ENCODE measurements at regions not wholly inside any gene's neighbourhood (a gene's known extent, or its start where the extent isn't known, plus 50 kb on each side); places are given as distances from the start of the nearest gene placed in this dataset.
A peak's percentile ranks its signal among the peaks of the same experiment; 100 is the strongest.

- H3K27me3 ChIP-seq = no peaks in the 10 kb centered on the region
- H3K4me3 ChIP-seq = no peak overlapping the region
- WGBS, 2 donors (ENCODE audit: low coverage in 1 of 2) = 32 to 63% methylated on average over 7 to 11 of the region's 11 CpGs
- H3K4me1 ChIP-seq = peaks cover 8 to 34% (median 17%) of the 10 kb centered on the region in 4 donors
- peak; percentile 18 for DNase-seq
- in situ Hi-C loops (cut with MboI; ENCODE audit: low pct_ligation_motif_present in 1 of 4, low pct_unique_long_range_greater_than_20kb in 1 of 4, low sequenced_read_pairs in 3 of 4) = no loop called here
- TF ChIP-seq CTCF (IDR thresholded peaks at IDR 0.05) (no peak), EP300 (IDR thresholded peaks at IDR 0.05; ENCODE audit: low read depth) (peak; percentile 24), POLR2A (IDR thresholded peaks at IDR 0.05) (no peak), POLR2AphosphoS5 (IDR thresholded peaks at IDR 0.05) (peak in 2 of 3 donors; percentile 5 to 31)
- H3K36me3 ChIP-seq = no peaks in the 10 kb centered on the region
- H3K27ac ChIP-seq = peak overlapping the region; percentile 60 to 75 (median 68)
- H3K9me3 ChIP-seq = no peaks in the 10 kb centered on the region
- intact Hi-C loops (cut with DNase I; ENCODE audit: low total_unique reads) = no loop called here
Measured at GRCh38 chr10:4678023-4678950, 147.7 kb upstream of the AKR1E2 start.

GRCh38 chr10:4677296-4678021 is 148.5 kb upstream of the AKR1E2 start:
- in situ Hi-C loops (cut with MboI; ENCODE audit: low pct_ligation_motif_present in 1 of 4, low pct_unique_long_range_greater_than_20kb in 1 of 4, low sequenced_read_pairs in 3 of 4) = no loop called here

DNA sequence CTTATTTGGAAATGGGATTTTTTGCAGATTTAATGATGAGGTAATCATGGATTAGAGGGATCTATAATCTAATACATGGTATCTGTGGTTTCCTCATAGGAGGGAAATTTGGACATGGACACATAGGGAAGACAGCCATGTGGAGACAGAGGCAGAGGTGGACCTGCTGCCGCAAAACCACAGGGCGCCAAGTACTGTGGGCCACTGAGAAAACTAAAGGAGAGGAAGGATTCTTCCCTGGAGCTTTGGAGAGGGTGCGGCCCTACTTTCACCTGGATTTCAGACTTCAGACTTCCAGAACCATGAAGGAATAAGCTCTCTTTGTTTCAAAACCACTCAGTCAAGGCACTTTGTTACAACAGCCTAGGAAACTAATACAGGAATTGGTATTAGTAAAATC is 149.4 kb upstream of the AKR1E2 start:
- in situ Hi-C loops (cut with MboI; ENCODE audit: low pct_ligation_motif_present in 1 of 4, low pct_unique_long_range_greater_than_20kb in 1 of 4, low sequenced_read_pairs in 3 of 4) = no loop called here
- intact Hi-C loops (cut with DNase I; ENCODE audit: low total_unique reads) = no loop called here
- H3K27ac ChIP-seq = peak overlapping the region in 3 of 4 donors; percentile 24 to 71 (median 25)
- TF ChIP-seq POLR2A (IDR thresholded peaks at IDR 0.05) (no peak), EP300 (IDR thresholded peaks at IDR 0.05; ENCODE audit: low read depth) (no peak), CTCF (IDR thresholded peaks at IDR 0.05) (no peak)
- peaks cover 8 to 34% (median 17%) of the 10 kb centered on the region in 4 donors for H3K4me1 ChIP-seq
- 89 to 97% methylated on average over 2 to 3 of the region's 3 CpGs for WGBS, 2 donors (ENCODE audit: low coverage in 1 of 2)
- H3K36me3 ChIP-seq = no peaks in the 10 kb centered on the region
- no peak overlapping the region for H3K4me3 ChIP-seq
- H3K9me3 ChIP-seq = no peaks in the 10 kb centered on the region
- H3K27me3 ChIP-seq = no peaks in the 10 kb centered on the region
- DNase-seq = no peak

More at GRCh38 chr10:4677296-4678021, 148.5 kb upstream of the AKR1E2 start:
- DNase-seq = no peak
- no peak overlapping the region for H3K4me3 ChIP-seq
- no peaks in the 10 kb centered on the region for H3K9me3 ChIP-seq
- peak overlapping the region; percentile 60 to 75 (median 68) for H3K27ac ChIP-seq
- intact Hi-C loops (cut with DNase I; ENCODE audit: low total_unique reads) = no loop called here
- WGBS, 2 donors (ENCODE audit: low coverage in 1 of 2) = 36 to 50% methylated on average over 5 of the region's 5 CpGs
- TF ChIP-seq EP300 (IDR thresholded peaks at IDR 0.05; ENCODE audit: low read depth) = peak; percentile 55
- TF ChIP-seq CTCF (IDR thresholded peaks at IDR 0.05) = no peak
- TF ChIP-seq POLR2A (IDR thresholded peaks at IDR 0.05) = no peak
- TF ChIP-seq POLR2AphosphoS5 (IDR thresholded peaks at IDR 0.05) = peak; percentile 43 to 72 (median 53)
- peaks cover 8 to 34% (median 17%) of the 10 kb centered on the region in 4 donors for H3K4me1 ChIP-seq
- H3K36me3 ChIP-seq = no peaks in the 10 kb centered on the region
- no peaks in the 10 kb centered on the region for H3K27me3 ChIP-seq

GRCh38 chr10:4675808-4676207 is 150.2 kb upstream of the AKR1E2 start:
- Histone ChIP-seq H3K36me3 (no peaks in the 10 kb centered on the region), H3K4me1 (peaks cover 8 to 34% (median 17%) of the 10 kb centered on the region in 4 donors), H3K4me3 (no peak overlapping the region), H3K9me3 (no peaks in the 10 kb centered on the region), H3K27me3 (no peaks in the 10 kb centered on the region), H3K27ac (no peak overlapping the region)
- in situ Hi-C loops (cut with MboI; ENCODE audit: low pct_ligation_motif_present in 1 of 4, low pct_unique_long_range_greater_than_20kb in 1 of 4, low sequenced_read_pairs in 3 of 4) = no loop called here
- DNase-seq = no peak
- intact Hi-C loops (cut with DNase I; ENCODE audit: low total_unique reads) = no loop called here
- TF ChIP-seq CTCF (IDR thresholded peaks at IDR 0.05) (no peak), POLR2AphosphoS5 (IDR thresholded peaks at IDR 0.05) (no peak), POLR2A (IDR thresholded peaks at IDR 0.05) (no peak), EP300 (IDR thresholded peaks at IDR 0.05; ENCODE audit: low read depth) (no peak)
